ENCODE measurements at regions not wholly inside any gene's neighbourhood (a gene's known extent, or its start where the extent isn't known, plus 50 kb on each side); places are given as distances from the start of the nearest gene placed in this dataset.

- Histone ChIP-seq H2BK120ac (ENCODE audit: low read depth, low read length, poor library complexity, severe bottlenecking) (no peak overlapping the region), H3K27me3 (ENCODE audit: insufficient read depth, low read length) (no peaks in the 10 kb centered on the region), H3K4me2 (ENCODE audit: insufficient read depth, insufficient read length, low read length) (no peak overlapping the region), H3K14ac (ENCODE audit: insufficient read depth, low read length) (no peak overlapping the region), H3K18ac (ENCODE audit: insufficient read length, low read depth, low read length) (no peak overlapping the region), H4K5ac (ENCODE audit: insufficient read length, low read depth, low read length) (no peak overlapping the region), H3K9ac (ENCODE audit: extremely low read depth, insufficient read length, low read length) (no peak overlapping the region), H3K79me2 (ENCODE audit: insufficient read depth, low read length) (0 out of 2 replicates have a peak, but pooled peaks cover 4% of the 10 kb centered on the region), H2AFZ (ENCODE audit: low read length) (no peak overlapping the region), H3K4ac (ENCODE audit: low read depth, low read length) (no peak overlapping the region), H3K79me1 (ENCODE audit: insufficient read depth, low read depth, low read length, poor library complexity, severe bottlenecking) (no peaks in the 10 kb centered on the region), H2BK15ac (ENCODE audit: low read depth, low read length) (no peak overlapping the region), H4K8ac (replicated peaks; ENCODE audit: insufficient read length, low read depth, low read length) (no peak overlapping the region), H3K23ac (ENCODE audit: insufficient read length, low read depth, low read length) (no peak overlapping the region), H3T11ph (ENCODE audit: low read length) (no peak overlapping the region), H2BK12ac (ENCODE audit: insufficient read length, low read depth, low read length) (no peak overlapping the region), H4K20me1 (ENCODE audit: control insufficient read depth, insufficient read depth, insufficient read length) (no peaks in the 10 kb centered on the region), H3K27ac (ENCODE audit: insufficient read length, low read depth, low read length) (no peak overlapping the region), H2AK5ac (ENCODE audit: insufficient read length, low read length) (no peak overlapping the region), H3K23me2 (ENCODE audit: insufficient read length, low read depth, low read length, poor library complexity, severe bottlenecking) (peaks cover 13% of the 10 kb centered on the region), H3K56ac (ENCODE audit: insufficient read length, low read depth, low read length) (no peak overlapping the region), H4K91ac (ENCODE audit: insufficient read length, low read depth, low read length) (no peak overlapping the region), H2BK5ac (ENCODE audit: insufficient read length, low read length) (no peak overlapping the region), H3K4me1 (ENCODE audit: insufficient read depth, low read length) (peaks cover 2% of the 10 kb centered on the region; the same call in 1 of the 2 replicates), H3K9me3 (ENCODE audit: control insufficient read depth, low read depth, low read length) (no peaks in the 10 kb centered on the region), H2BK20ac (ENCODE audit: low read depth, low read length, poor library complexity, severe bottlenecking) (no peak overlapping the region)
- H3K27me3 Mint-ChIP-seq (ENCODE audit: low read depth): peaks cover 9% of the 10 kb centered on the region
- no peak overlapping the region for H3K4me3 Mint-ChIP-seq
- DNase-seq: no peak
- peaks cover 0 to 5% (median 2%) of the 10 kb centered on the region in 3 experiments; a peak in 3 of 7 replicates for H3K36me3 Mint-ChIP-seq (ENCODE audit: insufficient read depth in 1 of 3, low read depth in 3 of 3)
- H3K4me1 Mint-ChIP-seq: peaks cover 32 to 39% of the 10 kb centered on the region in 2 experiments
- no CpG with 5 or more reads among the region's 7 CpGs for WGBS (ENCODE audit: extremely low coverage, insufficient read length, low lambda C conversion rate)
- TF ChIP-seq CTCF (conservative IDR thresholded peaks at IDR 0.05): no peak
- no peaks in the 10 kb centered on the region; a peak in 1 of 5 replicates for H3K9me3 Mint-ChIP-seq
- H3K27ac Mint-ChIP-seq: no peak overlapping the region
Observed at GRCh38 chr2:144328938-144329337, 191.0 kb downstream of the ZEB2 start.

Measured in H9 (cell line).